ENCODE measurements at regions not wholly inside any gene's neighbourhood (a gene's known extent, or its start where the extent isn't known, plus 50 kb on each side); places are given as distances from the start of the nearest gene placed in this dataset.

DNA sequence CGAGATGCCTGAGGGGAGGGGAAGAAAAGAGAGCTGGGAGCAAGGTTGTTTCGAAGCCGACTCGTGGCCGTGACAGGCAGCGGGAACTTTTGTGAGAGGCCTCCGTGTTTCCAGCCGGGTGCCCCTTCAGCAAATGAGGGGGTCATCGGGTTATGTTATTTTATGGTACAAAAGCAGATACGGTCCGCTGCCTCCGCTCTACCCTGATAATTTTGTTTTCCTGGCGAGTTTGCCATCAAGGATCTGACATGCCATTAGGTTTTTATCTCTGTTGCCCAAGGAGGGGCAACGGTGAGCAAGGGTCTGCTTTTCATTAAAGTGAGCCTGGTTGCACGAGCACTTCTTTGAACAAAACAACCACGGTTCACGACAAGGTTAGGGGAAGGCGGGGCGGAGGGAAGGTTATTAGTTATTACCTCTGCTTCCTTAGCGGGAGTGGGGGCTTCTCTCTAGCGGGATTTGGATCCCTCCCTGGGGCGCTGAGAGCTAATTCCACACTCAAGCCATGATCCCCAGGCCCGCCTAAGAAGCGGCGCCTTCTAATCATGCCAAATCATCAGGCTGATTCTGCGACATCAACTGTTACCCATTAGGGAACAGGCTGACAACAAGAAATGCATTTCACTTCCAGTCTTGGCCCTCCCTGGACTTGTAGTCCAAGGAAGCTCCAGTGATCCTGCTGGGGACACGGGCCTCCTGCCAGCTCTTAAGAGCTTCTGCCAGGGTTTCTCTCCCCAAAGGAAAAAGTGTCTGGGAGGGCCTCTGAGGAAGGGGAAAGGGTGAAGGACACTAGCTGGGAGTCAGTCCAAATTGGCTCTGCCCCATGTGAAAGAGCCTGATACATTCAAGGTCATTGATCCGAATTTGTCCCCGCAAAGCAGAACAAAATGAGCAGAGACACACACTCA is 617.7 kb downstream of the MID1IP1 start:
- Histone ChIP-seq H3K36me3 (ENCODE audit: insufficient read depth, low read length) (no peaks in the 10 kb centered on the region), H2AFZ (ENCODE audit: low read length) (no peak overlapping the region), H3K9ac (ENCODE audit: low read length) (no peak overlapping the region), H3K4me2 (ENCODE audit: low read length) (no peak overlapping the region), H3K9me2 (ENCODE audit: low read depth, low read length) (no peaks in the 10 kb centered on the region), H3K79me2 (ENCODE audit: insufficient read depth, low read length) (no peaks in the 10 kb centered on the region), H3K4me3 (ENCODE audit: low read depth, low read length, poor library complexity, severe bottlenecking) (no peak overlapping the region), H3K27me3 (ENCODE audit: insufficient read depth, low read length) (no peaks in the 10 kb centered on the region), H3F3A (ENCODE audit: insufficient read depth, low read length) (no peaks in the 10 kb centered on the region), H3K9me3 (ENCODE audit: low read length) (no peaks in the 10 kb centered on the region), H4K20me1 (ENCODE audit: insufficient read depth, low read length) (no peaks in the 10 kb centered on the region), H3K27ac (ENCODE audit: low read depth, low read length, poor library complexity, severe bottlenecking) (no peak overlapping the region), H3K4me1 (ENCODE audit: insufficient read depth, low read length, severe bottlenecking) (no peaks in the 10 kb centered on the region)
- no peak for TF ChIP-seq CTCF (IDR thresholded peaks at IDR 0.05; ENCODE audit: low read length)
- TF ChIP-seq EZH2 (IDR thresholded peaks at IDR 0.05; ENCODE audit: borderline replicate concordance, low read length) = no peak

GRCh38 chrX:39421006-39421405 is 619.7 kb downstream of the MID1IP1 start:
- no peaks in the 10 kb centered on the region for H3F3A ChIP-seq (ENCODE audit: insufficient read depth, low read length)
- H2AFZ ChIP-seq (ENCODE audit: low read length) = no peak overlapping the region
- H3K4me2 ChIP-seq (ENCODE audit: low read length) = no peak overlapping the region
- no peaks in the 10 kb centered on the region for H3K9me3 ChIP-seq (ENCODE audit: low read length)
- H4K20me1 ChIP-seq (ENCODE audit: insufficient read depth, low read length) = no peaks in the 10 kb centered on the region
- H3K27me3 ChIP-seq (ENCODE audit: insufficient read depth, low read length) = no peaks in the 10 kb centered on the region
- no peak overlapping the region for H3K27ac ChIP-seq (ENCODE audit: low read depth, low read length, poor library complexity, severe bottlenecking)
- no peak overlapping the region for H3K9ac ChIP-seq (ENCODE audit: low read length)
- TF ChIP-seq CTCF (IDR thresholded peaks at IDR 0.05; ENCODE audit: low read length) = no peak
- TF ChIP-seq EZH2 (IDR thresholded peaks at IDR 0.05; ENCODE audit: borderline replicate concordance, low read length) = no peak
- H3K36me3 ChIP-seq (ENCODE audit: insufficient read depth, low read length) = no peaks in the 10 kb centered on the region
- no peaks in the 10 kb centered on the region for H3K79me2 ChIP-seq (ENCODE audit: insufficient read depth, low read length)
- H3K4me3 ChIP-seq (ENCODE audit: low read depth, low read length, poor library complexity, severe bottlenecking) = no peak overlapping the region
- H3K4me1 ChIP-seq (ENCODE audit: insufficient read depth, low read length, severe bottlenecking) = no peaks in the 10 kb centered on the region
- H3K9me2 ChIP-seq (ENCODE audit: low read depth, low read length) = no peaks in the 10 kb centered on the region

DNA sequence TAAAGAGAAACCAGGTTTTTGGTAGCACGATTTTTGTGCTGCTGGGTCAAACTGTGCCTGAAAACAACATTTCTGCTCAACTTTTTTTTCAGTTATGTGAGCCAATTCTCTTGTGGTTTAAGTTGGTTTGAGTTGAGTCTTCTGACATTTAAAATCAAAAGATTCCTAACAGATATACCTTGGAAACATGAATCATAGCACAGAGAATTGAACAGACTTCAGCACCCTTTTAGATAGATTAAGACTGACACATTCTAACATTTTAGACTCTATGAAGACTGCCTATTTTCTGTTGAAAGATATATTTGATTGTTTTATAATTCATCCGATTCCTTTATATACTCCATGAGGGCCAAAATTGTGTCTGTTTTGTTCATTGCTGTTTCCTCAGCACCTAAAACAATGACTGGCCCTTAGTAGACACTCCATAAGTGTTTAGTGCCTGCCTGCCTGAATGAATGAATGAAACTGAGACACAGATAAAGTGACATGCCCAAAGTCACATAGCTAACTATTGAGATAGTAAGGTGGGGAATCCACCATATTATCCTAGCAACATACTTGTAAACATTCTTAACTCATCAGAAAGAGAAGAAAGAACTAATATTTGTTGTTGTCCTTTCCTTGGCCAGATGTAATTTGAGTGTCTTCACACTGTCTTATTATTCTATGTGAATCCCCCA is 624.0 kb downstream of the MID1IP1 start:
- TF ChIP-seq EZH2 (IDR thresholded peaks at IDR 0.05; ENCODE audit: borderline replicate concordance, low read length) (no peak), CTCF (IDR thresholded peaks at IDR 0.05; ENCODE audit: low read length) (no peak)
- H3K9me3 ChIP-seq (ENCODE audit: low read length) = no peaks in the 10 kb centered on the region
- no peaks in the 10 kb centered on the region for H3K4me1 ChIP-seq (ENCODE audit: insufficient read depth, low read length, severe bottlenecking)
- H4K20me1 ChIP-seq (ENCODE audit: insufficient read depth, low read length) = no peaks in the 10 kb centered on the region
- H3K9me2 ChIP-seq (ENCODE audit: low read depth, low read length) = no peaks in the 10 kb centered on the region
- no peak overlapping the region for H3K4me3 ChIP-seq (ENCODE audit: low read depth, low read length, poor library complexity, severe bottlenecking)
- no peak overlapping the region for H3K27ac ChIP-seq (ENCODE audit: low read depth, low read length, poor library complexity, severe bottlenecking)
- no peaks in the 10 kb centered on the region for H3F3A ChIP-seq (ENCODE audit: insufficient read depth, low read length)
- no peaks in the 10 kb centered on the region for H3K36me3 ChIP-seq (ENCODE audit: insufficient read depth, low read length)
- no peaks in the 10 kb centered on the region for H3K79me2 ChIP-seq (ENCODE audit: insufficient read depth, low read length)
- H3K27me3 ChIP-seq (ENCODE audit: insufficient read depth, low read length) = no peaks in the 10 kb centered on the region
- H3K9ac ChIP-seq (ENCODE audit: low read length) = no peak overlapping the region
- no peak overlapping the region for H3K4me2 ChIP-seq (ENCODE audit: low read length)
- no peak overlapping the region for H2AFZ ChIP-seq (ENCODE audit: low read length)
